Kidney epithelial cell (primary cell): ENCODE measurements at regions not wholly inside any gene's neighbourhood (a gene's known extent, or its start where the extent isn't known, plus 50 kb on each side); places are given as distances from the start of the nearest gene placed in this dataset.

Experiments
- DNase-seq: peaks from one replicate; pipeline ENCODE4 v3.0.0-alpha.2; 2010; ENCODE audit warnings: low read depth
- H3K27me3 ChIP-seq: 2 replicates; pipeline ENCODE4 v1.6.0; 2011; ENCODE audit warnings: low read length; ENCODE audit not compliant: control insufficient read depth, insufficient read depth
- H3K36me3 ChIP-seq: 2 replicates; pipeline ENCODE4 v1.5.1; 2011; ENCODE audit warnings: low read length; ENCODE audit not compliant: control insufficient read depth, insufficient read depth
- H3K4me3 ChIP-seq: 2 replicates; pipeline ENCODE4 v1.5.1; 2011; ENCODE audit warnings: low read depth, mild to moderate bottlenecking, control low read depth, low read length
- CTCF ChIP-seq: IDR thresholded peaks from 2 replicates; pipeline ENCODE4 v1.5.1; 2011; ENCODE audit warnings: mild to moderate bottlenecking, moderate library complexity, low read length, control low read depth, inconsistent platforms; ENCODE audit not compliant: insufficient read depth, poor library complexity, severe bottlenecking

- no peak for TF ChIP-seq CTCF
- no peak for DNase-seq
- Histone ChIP-seq H3K36me3 (no peaks in the 10 kb centered on the region), H3K27me3 (no peaks in the 10 kb centered on the region), H3K4me3 (no peak overlapping the region)
Observed at GRCh38 chr6:119881416-119881815, 531.9 kb upstream of the MAN1A1 start.

GRCh38 chr6:119880840-119881239 lies 531.3 kb upstream of the MAN1A1 start:
- TF ChIP-seq CTCF, result no peak
- H3K27me3 ChIP-seq, result no peaks in the 10 kb centered on the region
- DNase-seq, result no peak
- H3K36me3 ChIP-seq, result no peaks in the 10 kb centered on the region
- H3K4me3 ChIP-seq, result no peak overlapping the region

GRCh38 chr6:119879731-119880130 lies 530.2 kb upstream of the MAN1A1 start:
- H3K4me3 ChIP-seq, result no peak overlapping the region
- DNase-seq, result no peak
- no peaks in the 10 kb centered on the region for H3K27me3 ChIP-seq
- H3K36me3 ChIP-seq, result no peaks in the 10 kb centered on the region
- no peak for TF ChIP-seq CTCF

- no peak for DNase-seq
- no peak for TF ChIP-seq CTCF
- no peak overlapping the region for H3K4me3 ChIP-seq
Observed at GRCh38 chr6:119874381-119874780, 524.8 kb upstream of the MAN1A1 start.

GRCh38 chr6:119873107-119873506 lies 523.5 kb upstream of the MAN1A1 start:
- Histone ChIP-seq H3K4me3 (no peak overlapping the region), H3K36me3 (no peaks in the 10 kb centered on the region), H3K27me3 (no peaks in the 10 kb centered on the region)
- no peak for DNase-seq
- no peak for TF ChIP-seq CTCF

More at GRCh38 chr6:119874381-119874780, 524.8 kb upstream of the MAN1A1 start:
- H3K27me3 ChIP-seq, result no peaks in the 10 kb centered on the region
- H3K36me3 ChIP-seq, result no peaks in the 10 kb centered on the region

GRCh38 chr6:119871520-119871919 lies 522.0 kb upstream of the MAN1A1 start:
- H3K27me3 ChIP-seq, result no peaks in the 10 kb centered on the region
- no peak overlapping the region for H3K4me3 ChIP-seq
- no peaks in the 10 kb centered on the region for H3K36me3 ChIP-seq
- TF ChIP-seq CTCF, result no peak
- no peak for DNase-seq
